Smooth muscle cell (in vitro differentiated cells): ENCODE measurements at regions not wholly inside any gene's neighbourhood (a gene's known extent, or its start where the extent isn't known, plus 50 kb on each side); places are given as distances from the start of the nearest gene placed in this dataset.

Experiments
- DNase-seq: peaks from one replicate; lab custom pipeline; 2025; ENCODE audit not compliant: unreplicated experiment; lab: John Stamatoyannopoulos, UW
- H2AFZ ChIP-seq: fragments of 200-600 bp; sonication (generic); 2 replicates; pipeline ENCODE4 v1.6.0; 2016; ENCODE audit warnings: antibody characterized with exemption, low read depth, mild to moderate bottlenecking
- H3F3A ChIP-seq: fragments of 200-600 bp; sonication (generic); 2 replicates; pipeline ENCODE4 v1.6.0; 2017; ENCODE audit warnings: antibody characterized with exemption, low read depth
- H3K27ac ChIP-seq: fragments of 200-600 bp; sonication (generic); 2 replicates; pipeline ENCODE4 v1.5.1; 2016; ENCODE audit warnings: low read depth, mild to moderate bottlenecking
- H3K27me3 ChIP-seq: fragments of 200-600 bp; sonication (generic); 2 replicates; pipeline ENCODE4 v1.6.1; 2016; ENCODE audit warnings: low read depth, mild to moderate bottlenecking
- H3K36me3 ChIP-seq: fragments of 200-600 bp; sonication (generic); 2 replicates; pipeline ENCODE4 v1.5.1; 2016; ENCODE audit warnings: low read depth
- H3K4me1 ChIP-seq: fragments of 200-600 bp; sonication (generic); 2 replicates; pipeline ENCODE4 v1.5.1; 2016; ENCODE audit warnings: low read depth
- H3K4me2 ChIP-seq: fragments of 200-600 bp; sonication (generic); 2 replicates; pipeline ENCODE4 v1.6.0; 2016; ENCODE audit warnings: mild to moderate bottlenecking
- H3K4me3 ChIP-seq: fragments of 200-600 bp; sonication (generic); 2 replicates; pipeline ENCODE4 v1.5.1; 2016; ENCODE audit warnings: mild to moderate bottlenecking
- H3K79me2 ChIP-seq: fragments of 200-600 bp; sonication (generic); 2 replicates; pipeline ENCODE4 v1.6.0; 2016; ENCODE audit warnings: low read depth, mild to moderate bottlenecking
- H3K9ac ChIP-seq: fragments of 200-600 bp; sonication (generic); 2 replicates; pipeline ENCODE4 v1.6.0; 2016; ENCODE audit warnings: low read depth
- H3K9me3 ChIP-seq: fragments of 200-600 bp; sonication (generic); replicated peaks from 2 replicates; pipeline ENCODE4 v1.5.1; 2016; ENCODE audit warnings: low read depth
- H4K20me1 ChIP-seq: fragments of 200-600 bp; sonication (generic); 2 replicates; pipeline ENCODE4 v1.6.0; 2016; ENCODE audit warnings: low read depth
- CTCF ChIP-seq: fragments of 200-600 bp; sonication (generic); IDR thresholded peaks from 2 replicates; pipeline ENCODE4 v1.5.1; 2017; ENCODE audit warnings: borderline replicate concordance, mild to moderate bottlenecking, antibody characterized with exemption; ENCODE audit not compliant: insufficient read depth, poor library complexity, severe bottlenecking
- WGBS: methylation state at CpG from one replicate; pipeline ENCODE4 v1.1.7; 2016; ENCODE audit warnings: low lambda C conversion rate; 5-methylcytosine and 5-hydroxymethylcytosine counted together

GRCh38 chr1:14520514-14521163 lies 77.8 kb upstream of the KAZN start:
- Histone ChIP-seq H3K27ac (no peak overlapping the region), H3K9me3 (no peaks in the 10 kb centered on the region), H3K9ac (no peak overlapping the region), H3K4me1 (no peaks in the 10 kb centered on the region), H3K27me3 (peaks cover 8% of the 10 kb centered on the region), H3K4me3 (no peak overlapping the region), H3F3A (no peaks in the 10 kb centered on the region), H2AFZ (no peak overlapping the region), H4K20me1 (no peaks in the 10 kb centered on the region), H3K4me2 (no peak overlapping the region), H3K36me3 (no peaks in the 10 kb centered on the region), H3K79me2 (no peaks in the 10 kb centered on the region)
- WGBS = 87% methylated on average over 4 of the region's 4 CpGs
- no peak for TF ChIP-seq CTCF
- DNase-seq = no peak

GRCh38 chr1:14521622-14522021 lies 76.9 kb upstream of the KAZN start:
- no peaks in the 10 kb centered on the region for H3K9me3 ChIP-seq
- no peaks in the 10 kb centered on the region for H4K20me1 ChIP-seq
- H3K27me3 ChIP-seq = peaks cover 8% of the 10 kb centered on the region
- no peak overlapping the region for H3K9ac ChIP-seq
- H3K4me1 ChIP-seq = no peaks in the 10 kb centered on the region
- no peaks in the 10 kb centered on the region for H3F3A ChIP-seq
- H2AFZ ChIP-seq = no peak overlapping the region
- TF ChIP-seq CTCF = no peak
- no peak overlapping the region for H3K27ac ChIP-seq
- no peak overlapping the region for H3K4me3 ChIP-seq
- no peak for DNase-seq
- H3K4me2 ChIP-seq = no peak overlapping the region
- H3K79me2 ChIP-seq = no peaks in the 10 kb centered on the region
- WGBS = 71% methylated on average over 6 of the region's 6 CpGs
- no peaks in the 10 kb centered on the region for H3K36me3 ChIP-seq

- H3K27ac ChIP-seq = no peak overlapping the region
- H3K4me2 ChIP-seq = no peak overlapping the region
- 80% methylated on average over 9 of the region's 9 CpGs for WGBS
These were observed 76.2 kb upstream of the KAZN start for GRCh38 chr1:14522077-14522925.

More at GRCh38 chr1:14522077-14522925, 76.2 kb upstream of the KAZN start:
- no peaks in the 10 kb centered on the region for H3K4me1 ChIP-seq
- no peak for DNase-seq
- TF ChIP-seq CTCF = no peak
- no peak overlapping the region for H3K4me3 ChIP-seq
- no peaks in the 10 kb centered on the region for H4K20me1 ChIP-seq
- no peaks in the 10 kb centered on the region for H3K9me3 ChIP-seq
- no peaks in the 10 kb centered on the region for H3K36me3 ChIP-seq
- no peak overlapping the region for H3K9ac ChIP-seq
- H2AFZ ChIP-seq = no peak overlapping the region
- peaks cover 8% of the 10 kb centered on the region for H3K27me3 ChIP-seq
- no peaks in the 10 kb centered on the region for H3K79me2 ChIP-seq
- no peaks in the 10 kb centered on the region for H3F3A ChIP-seq
